ENCODE measurements at regions not wholly inside any gene's neighbourhood (a gene's known extent, or its start where the extent isn't known, plus 50 kb on each side); places are given as distances from the start of the nearest gene placed in this dataset.
A peak's percentile ranks its signal among the peaks of the same experiment; 100 is the strongest.

DNA sequence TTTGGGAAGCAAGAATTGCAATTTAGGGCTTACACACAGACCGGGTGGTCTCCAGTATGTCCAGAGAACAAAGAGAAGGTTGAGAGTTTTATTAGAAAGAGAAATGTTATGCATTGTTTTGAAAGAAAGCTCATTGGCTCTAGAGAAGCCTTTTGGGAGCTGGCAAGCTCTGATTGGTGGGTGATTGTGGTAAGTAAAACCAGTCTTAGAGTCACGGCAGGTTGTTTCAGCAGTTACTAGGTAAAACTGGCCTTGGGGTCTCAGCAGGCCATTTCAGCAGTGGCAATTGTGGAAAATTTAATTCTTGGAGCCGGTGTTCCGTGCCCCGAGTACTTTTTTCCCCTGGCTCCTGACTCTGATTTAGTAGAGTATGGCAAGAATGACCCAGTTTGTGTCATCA is 78.1 kb downstream of the MRPL46 start (continued):
- TF ChIP-seq, protein P1, sequence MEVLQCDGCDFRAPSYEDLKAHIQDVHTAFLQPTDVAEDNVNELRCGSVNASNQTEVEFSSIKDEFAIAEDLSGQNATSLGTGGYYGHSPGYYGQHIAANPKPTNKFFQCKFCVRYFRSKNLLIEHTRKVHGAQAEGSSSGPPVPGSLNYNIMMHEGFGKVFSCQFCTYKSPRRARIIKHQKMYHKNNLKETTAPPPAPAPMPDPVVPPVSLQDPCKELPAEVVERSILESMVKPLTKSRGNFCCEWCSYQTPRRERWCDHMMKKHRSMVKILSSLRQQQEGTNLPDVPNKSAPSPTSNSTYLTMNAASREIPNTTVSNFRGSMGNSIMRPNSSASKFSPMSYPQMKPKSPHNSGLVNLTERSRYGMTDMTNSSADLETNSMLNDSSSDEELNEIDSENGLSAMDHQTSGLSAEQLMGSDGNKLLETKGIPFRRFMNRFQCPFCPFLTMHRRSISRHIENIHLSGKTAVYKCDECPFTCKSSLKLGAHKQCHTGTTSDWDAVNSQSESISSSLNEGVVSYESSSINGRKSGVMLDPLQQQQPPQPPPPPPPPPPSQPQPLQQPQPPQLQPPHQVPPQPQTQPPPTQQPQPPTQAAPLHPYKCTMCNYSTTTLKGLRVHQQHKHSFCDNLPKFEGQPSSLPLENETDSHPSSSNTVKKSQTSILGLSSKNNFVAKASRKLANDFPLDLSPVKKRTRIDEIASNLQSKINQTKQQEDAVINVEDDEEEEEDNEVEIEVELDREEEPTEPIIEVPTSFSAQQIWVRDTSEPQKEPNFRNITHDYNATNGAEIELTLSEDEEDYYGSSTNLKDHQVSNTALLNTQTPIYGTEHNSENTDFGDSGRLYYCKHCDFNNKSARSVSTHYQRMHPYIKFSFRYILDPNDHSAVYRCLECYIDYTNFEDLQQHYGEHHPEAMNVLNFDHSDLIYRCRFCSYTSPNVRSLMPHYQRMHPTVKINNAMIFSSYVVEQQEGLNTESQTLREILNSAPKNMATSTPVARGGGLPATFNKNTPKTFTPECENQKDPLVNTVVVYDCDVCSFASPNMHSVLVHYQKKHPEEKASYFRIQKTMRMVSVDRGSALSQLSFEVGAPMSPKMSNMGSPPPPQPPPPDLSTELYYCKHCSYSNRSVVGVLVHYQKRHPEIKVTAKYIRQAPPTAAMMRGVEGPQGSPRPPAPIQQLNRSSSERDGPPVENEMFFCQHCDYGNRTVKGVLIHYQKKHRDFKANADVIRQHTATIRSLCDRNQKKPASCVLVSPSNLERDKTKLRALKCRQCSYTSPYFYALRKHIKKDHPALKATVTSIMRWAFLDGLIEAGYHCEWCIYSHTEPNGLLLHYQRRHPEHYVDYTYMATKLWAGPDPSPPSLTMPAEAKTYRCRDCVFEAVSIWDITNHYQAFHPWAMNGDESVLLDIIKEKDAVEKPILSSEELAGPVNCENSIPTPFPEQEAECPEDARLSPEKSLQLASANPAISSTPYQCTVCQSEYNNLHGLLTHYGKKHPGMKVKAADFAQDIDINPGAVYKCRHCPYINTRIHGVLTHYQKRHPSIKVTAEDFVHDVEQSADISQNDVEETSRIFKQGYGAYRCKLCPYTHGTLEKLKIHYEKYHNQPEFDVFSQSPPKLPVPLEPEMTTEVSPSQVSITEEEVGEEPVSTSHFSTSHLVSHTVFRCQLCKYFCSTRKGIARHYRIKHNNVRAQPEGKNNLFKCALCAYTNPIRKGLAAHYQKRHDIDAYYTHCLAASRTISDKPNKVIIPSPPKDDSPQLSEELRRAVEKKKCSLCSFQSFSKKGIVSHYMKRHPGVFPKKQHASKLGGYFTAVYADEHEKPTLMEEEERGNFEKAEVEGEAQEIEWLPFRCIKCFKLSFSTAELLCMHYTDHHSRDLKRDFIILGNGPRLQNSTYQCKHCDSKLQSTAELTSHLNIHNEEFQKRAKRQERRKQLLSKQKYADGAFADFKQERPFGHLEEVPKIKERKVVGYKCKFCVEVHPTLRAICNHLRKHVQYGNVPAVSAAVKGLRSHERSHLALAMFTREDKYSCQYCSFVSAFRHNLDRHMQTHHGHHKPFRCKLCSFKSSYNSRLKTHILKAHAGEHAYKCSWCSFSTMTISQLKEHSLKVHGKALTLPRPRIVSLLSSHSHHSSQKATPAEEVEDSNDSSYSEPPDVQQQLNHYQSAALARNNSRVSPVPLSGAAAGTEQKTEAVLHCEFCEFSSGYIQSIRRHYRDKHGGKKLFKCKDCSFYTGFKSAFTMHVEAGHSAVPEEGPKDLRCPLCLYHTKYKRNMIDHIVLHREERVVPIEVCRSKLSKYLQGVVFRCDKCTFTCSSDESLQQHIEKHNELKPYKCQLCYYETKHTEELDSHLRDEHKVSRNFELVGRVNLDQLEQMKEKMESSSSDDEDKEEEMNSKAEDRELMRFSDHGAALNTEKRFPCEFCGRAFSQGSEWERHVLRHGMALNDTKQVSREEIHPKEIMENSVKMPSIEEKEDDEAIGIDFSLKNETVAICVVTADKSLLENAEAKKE (CRISPR knock-in tag; IDR thresholded peaks at IDR 0.05): no peak
- TF ChIP-seq, protein P2, sequence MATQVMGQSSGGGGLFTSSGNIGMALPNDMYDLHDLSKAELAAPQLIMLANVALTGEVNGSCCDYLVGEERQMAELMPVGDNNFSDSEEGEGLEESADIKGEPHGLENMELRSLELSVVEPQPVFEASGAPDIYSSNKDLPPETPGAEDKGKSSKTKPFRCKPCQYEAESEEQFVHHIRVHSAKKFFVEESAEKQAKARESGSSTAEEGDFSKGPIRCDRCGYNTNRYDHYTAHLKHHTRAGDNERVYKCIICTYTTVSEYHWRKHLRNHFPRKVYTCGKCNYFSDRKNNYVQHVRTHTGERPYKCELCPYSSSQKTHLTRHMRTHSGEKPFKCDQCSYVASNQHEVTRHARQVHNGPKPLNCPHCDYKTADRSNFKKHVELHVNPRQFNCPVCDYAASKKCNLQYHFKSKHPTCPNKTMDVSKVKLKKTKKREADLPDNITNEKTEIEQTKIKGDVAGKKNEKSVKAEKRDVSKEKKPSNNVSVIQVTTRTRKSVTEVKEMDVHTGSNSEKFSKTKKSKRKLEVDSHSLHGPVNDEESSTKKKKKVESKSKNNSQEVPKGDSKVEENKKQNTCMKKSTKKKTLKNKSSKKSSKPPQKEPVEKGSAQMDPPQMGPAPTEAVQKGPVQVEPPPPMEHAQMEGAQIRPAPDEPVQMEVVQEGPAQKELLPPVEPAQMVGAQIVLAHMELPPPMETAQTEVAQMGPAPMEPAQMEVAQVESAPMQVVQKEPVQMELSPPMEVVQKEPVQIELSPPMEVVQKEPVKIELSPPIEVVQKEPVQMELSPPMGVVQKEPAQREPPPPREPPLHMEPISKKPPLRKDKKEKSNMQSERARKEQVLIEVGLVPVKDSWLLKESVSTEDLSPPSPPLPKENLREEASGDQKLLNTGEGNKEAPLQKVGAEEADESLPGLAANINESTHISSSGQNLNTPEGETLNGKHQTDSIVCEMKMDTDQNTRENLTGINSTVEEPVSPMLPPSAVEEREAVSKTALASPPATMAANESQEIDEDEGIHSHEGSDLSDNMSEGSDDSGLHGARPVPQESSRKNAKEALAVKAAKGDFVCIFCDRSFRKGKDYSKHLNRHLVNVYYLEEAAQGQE (IDR thresholded peaks at IDR 0.05; ENCODE audit: unreplicated experiment): no peak

DNA sequence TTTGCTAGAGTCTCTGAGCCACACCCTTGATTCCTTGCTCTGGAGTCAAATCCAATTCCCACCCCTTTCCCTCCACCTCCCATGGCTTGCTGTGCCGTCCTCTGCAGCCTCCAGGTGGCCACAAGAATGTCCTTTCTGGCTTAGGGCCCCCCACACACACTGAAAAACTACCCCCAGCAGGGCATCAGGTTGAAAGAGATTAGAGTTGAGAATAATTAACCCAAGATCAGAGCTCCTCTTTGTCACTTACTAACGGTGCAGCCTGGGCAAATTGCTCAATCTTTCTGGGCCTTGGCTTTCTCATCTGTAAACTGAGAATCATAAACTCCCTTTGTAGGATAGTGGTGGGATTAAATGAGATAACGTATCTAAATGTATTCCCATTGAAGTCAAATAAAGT is 78.5 kb downstream of the MRPL46 start:
- Histone ChIP-seq H3K79me2 (replicated peaks; ENCODE audit: insufficient read depth) (no peaks in the 10 kb centered on the region), H3K4me1 (ENCODE audit: insufficient read depth) (no peaks in the 10 kb centered on the region), H4K20me1 (replicated peaks; ENCODE audit: insufficient read depth) (no peaks in the 10 kb centered on the region), H3F3A (replicated peaks; ENCODE audit: low read depth) (no peaks in the 10 kb centered on the region), H2AFZ (no peak overlapping the region), H3K36me3 (ENCODE audit: insufficient read depth) (no peaks in the 10 kb centered on the region), H3K27ac (ENCODE audit: low read depth) (no peak overlapping the region), H3K9me2 (ENCODE audit: insufficient read depth) (no peaks in the 10 kb centered on the region), H3K4me2 (no peak overlapping the region), H3K27me3 (ENCODE audit: insufficient read depth) (no peaks in the 10 kb centered on the region), H3K4me3 (no peak overlapping the region)
- H3K27me3 Mint-ChIP-seq (ENCODE audit: insufficient read depth, low read depth, poor library complexity): no peaks in the 10 kb centered on the region
- no peak overlapping the region for H3K27ac Mint-ChIP-seq
- H3K36me3 Mint-ChIP-seq (ENCODE audit: low read depth): no peaks in the 10 kb centered on the region
- H3K9me3 Mint-ChIP-seq: no peaks in the 10 kb centered on the region
- H3K4me1 Mint-ChIP-seq: peaks cover 8% of the 10 kb centered on the region
- no peak overlapping the region for H3K4me3 Mint-ChIP-seq
- DNase-seq (ENCODE audit: low spot score) (peak; percentile 18), ATAC-seq (peak; percentile 73)
- TF ChIP-seq, protein P3, sequence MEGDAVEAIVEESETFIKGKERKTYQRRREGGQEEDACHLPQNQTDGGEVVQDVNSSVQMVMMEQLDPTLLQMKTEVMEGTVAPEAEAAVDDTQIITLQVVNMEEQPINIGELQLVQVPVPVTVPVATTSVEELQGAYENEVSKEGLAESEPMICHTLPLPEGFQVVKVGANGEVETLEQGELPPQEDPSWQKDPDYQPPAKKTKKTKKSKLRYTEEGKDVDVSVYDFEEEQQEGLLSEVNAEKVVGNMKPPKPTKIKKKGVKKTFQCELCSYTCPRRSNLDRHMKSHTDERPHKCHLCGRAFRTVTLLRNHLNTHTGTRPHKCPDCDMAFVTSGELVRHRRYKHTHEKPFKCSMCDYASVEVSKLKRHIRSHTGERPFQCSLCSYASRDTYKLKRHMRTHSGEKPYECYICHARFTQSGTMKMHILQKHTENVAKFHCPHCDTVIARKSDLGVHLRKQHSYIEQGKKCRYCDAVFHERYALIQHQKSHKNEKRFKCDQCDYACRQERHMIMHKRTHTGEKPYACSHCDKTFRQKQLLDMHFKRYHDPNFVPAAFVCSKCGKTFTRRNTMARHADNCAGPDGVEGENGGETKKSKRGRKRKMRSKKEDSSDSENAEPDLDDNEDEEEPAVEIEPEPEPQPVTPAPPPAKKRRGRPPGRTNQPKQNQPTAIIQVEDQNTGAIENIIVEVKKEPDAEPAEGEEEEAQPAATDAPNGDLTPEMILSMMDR (conservative IDR thresholded peaks at IDR 0.05; ENCODE audit: low read depth in 2 of 2): no peak
- no peak for TF ChIP-seq JUNB (IDR thresholded peaks at IDR 0.05; ENCODE audit: unreplicated experiment)
- TF ChIP-seq, protein P2 (IDR thresholded peaks at IDR 0.05; ENCODE audit: unreplicated experiment): no peak
- no peak for TF ChIP-seq ZNF331 (CRISPR knock-in tag; IDR thresholded peaks at IDR 0.05; ENCODE audit: low read depth)
- no peak for TF ChIP-seq POLR2AphosphoS5 (IDR thresholded peaks at IDR 0.05; ENCODE audit: low read depth)
- no peak for TF ChIP-seq STAT1 (IDR thresholded peaks at IDR 0.05; ENCODE audit: unreplicated experiment)
